ENCODE measurements at regions not wholly inside any gene's neighbourhood (a gene's known extent, or its start where the extent isn't known, plus 50 kb on each side); places are given as distances from the start of the nearest gene placed in this dataset.

DNA sequence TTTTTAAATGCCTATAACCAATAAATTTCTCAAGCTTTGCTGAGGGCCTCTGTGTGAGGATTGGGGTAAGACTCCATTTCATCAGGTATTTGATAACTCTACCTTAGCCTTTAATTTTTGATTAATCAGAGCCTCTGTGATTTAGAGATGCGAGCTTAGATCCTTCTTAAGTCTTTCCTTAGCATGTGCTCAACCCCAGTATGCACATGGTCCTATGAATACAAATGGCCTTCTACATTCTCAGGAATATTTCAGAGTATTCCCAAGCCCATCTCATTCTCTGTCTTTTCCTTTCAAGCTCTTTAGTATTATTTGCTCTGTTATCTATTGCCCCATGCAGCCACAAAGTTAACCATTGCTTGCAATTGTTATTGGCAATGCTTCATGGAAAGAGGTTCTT, 1407.7 kb downstream of the LRFN5 start:
- no peaks in the 10 kb centered on the region for H3K79me2 ChIP-seq (ENCODE audit: insufficient read depth)
- no peaks in the 10 kb centered on the region for H3K9me3 ChIP-seq
- H4K20me1 ChIP-seq (ENCODE audit: insufficient read depth), result no peaks in the 10 kb centered on the region
- no peak overlapping the region for H3K27ac ChIP-seq (ENCODE audit: low read depth in 2 of 2, low read length in 1 of 2)
- no peak overlapping the region for H3K4me3 ChIP-seq (ENCODE audit: low read depth in 2 of 2, low read length in 1 of 2)
- 8% methylated on average over 1 of the region's 1 CpG for WGBS (ENCODE audit: low lambda C conversion rate)
- no peak overlapping the region for H2AFZ ChIP-seq (ENCODE audit: low read depth)
- TF ChIP-seq MXI1 (IDR thresholded peaks at IDR 0.05; ENCODE audit: low read depth, low read length), result no peak
- no peak for TF ChIP-seq YY1 (IDR thresholded peaks at IDR 0.05; ENCODE audit: low read depth)
- TF ChIP-seq TEAD4 (IDR thresholded peaks at IDR 0.05; ENCODE audit: borderline replicate concordance, insufficient read depth), result no peak
- TF ChIP-seq NFIC (IDR thresholded peaks at IDR 0.05; ENCODE audit: borderline replicate concordance), result no peak
- TF ChIP-seq RAD21 (IDR thresholded peaks at IDR 0.05; ENCODE audit: low read length), result no peak
- TF ChIP-seq, protein P1, sequence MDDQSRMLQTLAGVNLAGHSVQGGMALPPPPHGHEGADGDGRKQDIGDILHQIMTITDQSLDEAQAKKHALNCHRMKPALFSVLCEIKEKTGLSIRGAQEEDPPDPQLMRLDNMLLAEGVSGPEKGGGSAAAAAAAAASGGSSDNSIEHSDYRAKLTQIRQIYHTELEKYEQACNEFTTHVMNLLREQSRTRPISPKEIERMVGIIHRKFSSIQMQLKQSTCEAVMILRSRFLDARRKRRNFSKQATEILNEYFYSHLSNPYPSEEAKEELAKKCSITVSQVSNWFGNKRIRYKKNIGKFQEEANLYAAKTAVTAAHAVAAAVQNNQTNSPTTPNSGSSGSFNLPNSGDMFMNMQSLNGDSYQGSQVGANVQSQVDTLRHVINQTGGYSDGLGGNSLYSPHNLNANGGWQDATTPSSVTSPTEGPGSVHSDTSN (IDR thresholded peaks at IDR 0.05), result no peak
- no peak for TF ChIP-seq RFX5 (IDR thresholded peaks at IDR 0.05; ENCODE audit: low read length)
- TF ChIP-seq ELF1 (IDR thresholded peaks at IDR 0.05), result no peak
- no peak for TF ChIP-seq RCOR1 (IDR thresholded peaks at IDR 0.05; ENCODE audit: low read length)
- TF ChIP-seq SMC3 (IDR thresholded peaks at IDR 0.05; ENCODE audit: low read depth, low read length), result no peak
- TF ChIP-seq EZH2phosphoT487 (IDR thresholded peaks at IDR 0.05; ENCODE audit: borderline replicate concordance, low read depth), result no peak
- TF ChIP-seq, protein P2, sequence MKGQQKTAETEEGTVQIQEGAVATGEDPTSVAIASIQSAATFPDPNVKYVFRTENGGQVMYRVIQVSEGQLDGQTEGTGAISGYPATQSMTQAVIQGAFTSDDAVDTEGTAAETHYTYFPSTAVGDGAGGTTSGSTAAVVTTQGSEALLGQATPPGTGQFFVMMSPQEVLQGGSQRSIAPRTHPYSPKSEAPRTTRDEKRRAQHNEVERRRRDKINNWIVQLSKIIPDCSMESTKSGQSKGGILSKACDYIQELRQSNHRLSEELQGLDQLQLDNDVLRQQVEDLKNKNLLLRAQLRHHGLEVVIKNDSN (IDR thresholded peaks at IDR 0.05; ENCODE audit: borderline replicate concordance, low read depth), result no peak
- no peak for TF ChIP-seq TCF12 (IDR thresholded peaks at IDR 0.05)
- TF ChIP-seq MEF2A (IDR thresholded peaks at IDR 0.05; ENCODE audit: borderline replicate concordance, low read depth), result no peak
- TF ChIP-seq, protein P3, sequence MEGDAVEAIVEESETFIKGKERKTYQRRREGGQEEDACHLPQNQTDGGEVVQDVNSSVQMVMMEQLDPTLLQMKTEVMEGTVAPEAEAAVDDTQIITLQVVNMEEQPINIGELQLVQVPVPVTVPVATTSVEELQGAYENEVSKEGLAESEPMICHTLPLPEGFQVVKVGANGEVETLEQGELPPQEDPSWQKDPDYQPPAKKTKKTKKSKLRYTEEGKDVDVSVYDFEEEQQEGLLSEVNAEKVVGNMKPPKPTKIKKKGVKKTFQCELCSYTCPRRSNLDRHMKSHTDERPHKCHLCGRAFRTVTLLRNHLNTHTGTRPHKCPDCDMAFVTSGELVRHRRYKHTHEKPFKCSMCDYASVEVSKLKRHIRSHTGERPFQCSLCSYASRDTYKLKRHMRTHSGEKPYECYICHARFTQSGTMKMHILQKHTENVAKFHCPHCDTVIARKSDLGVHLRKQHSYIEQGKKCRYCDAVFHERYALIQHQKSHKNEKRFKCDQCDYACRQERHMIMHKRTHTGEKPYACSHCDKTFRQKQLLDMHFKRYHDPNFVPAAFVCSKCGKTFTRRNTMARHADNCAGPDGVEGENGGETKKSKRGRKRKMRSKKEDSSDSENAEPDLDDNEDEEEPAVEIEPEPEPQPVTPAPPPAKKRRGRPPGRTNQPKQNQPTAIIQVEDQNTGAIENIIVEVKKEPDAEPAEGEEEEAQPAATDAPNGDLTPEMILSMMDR (IDR thresholded peaks at IDR 0.05), result no peak
- TF ChIP-seq, protein P4, sequence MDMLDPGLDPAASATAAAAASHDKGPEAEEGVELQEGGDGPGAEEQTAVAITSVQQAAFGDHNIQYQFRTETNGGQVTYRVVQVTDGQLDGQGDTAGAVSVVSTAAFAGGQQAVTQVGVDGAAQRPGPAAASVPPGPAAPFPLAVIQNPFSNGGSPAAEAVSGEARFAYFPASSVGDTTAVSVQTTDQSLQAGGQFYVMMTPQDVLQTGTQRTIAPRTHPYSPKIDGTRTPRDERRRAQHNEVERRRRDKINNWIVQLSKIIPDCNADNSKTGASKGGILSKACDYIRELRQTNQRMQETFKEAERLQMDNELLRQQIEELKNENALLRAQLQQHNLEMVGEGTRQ (IDR thresholded peaks at IDR 0.05; ENCODE audit: borderline replicate concordance, low read depth, low read length), result no peak
- no peak for TF ChIP-seq RXRA (IDR thresholded peaks at IDR 0.05; ENCODE audit: borderline replicate concordance, low read depth)
- TF ChIP-seq NRF1 (IDR thresholded peaks at IDR 0.05; ENCODE audit: low read depth, low read length), result no peak
- TF ChIP-seq, protein P5, sequence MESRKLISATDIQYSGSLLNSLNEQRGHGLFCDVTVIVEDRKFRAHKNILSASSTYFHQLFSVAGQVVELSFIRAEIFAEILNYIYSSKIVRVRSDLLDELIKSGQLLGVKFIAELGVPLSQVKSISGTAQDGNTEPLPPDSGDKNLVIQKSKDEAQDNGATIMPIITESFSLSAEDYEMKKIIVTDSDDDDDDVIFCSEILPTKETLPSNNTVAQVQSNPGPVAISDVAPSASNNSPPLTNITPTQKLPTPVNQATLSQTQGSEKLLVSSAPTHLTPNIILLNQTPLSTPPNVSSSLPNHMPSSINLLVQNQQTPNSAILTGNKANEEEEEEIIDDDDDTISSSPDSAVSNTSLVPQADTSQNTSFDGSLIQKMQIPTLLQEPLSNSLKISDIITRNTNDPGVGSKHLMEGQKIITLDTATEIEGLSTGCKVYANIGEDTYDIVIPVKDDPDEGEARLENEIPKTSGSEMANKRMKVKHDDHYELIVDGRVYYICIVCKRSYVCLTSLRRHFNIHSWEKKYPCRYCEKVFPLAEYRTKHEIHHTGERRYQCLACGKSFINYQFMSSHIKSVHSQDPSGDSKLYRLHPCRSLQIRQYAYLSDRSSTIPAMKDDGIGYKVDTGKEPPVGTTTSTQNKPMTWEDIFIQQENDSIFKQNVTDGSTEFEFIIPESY (IDR thresholded peaks at IDR 0.05; ENCODE audit: borderline replicate concordance, low read depth), result no peak
- no peak overlapping the region for H3K4me2 ChIP-seq
- H3K36me3 ChIP-seq (replicated peaks in 1 of 2; ENCODE audit: control insufficient read depth in 1 of 2, insufficient read depth in 2 of 2, low read length in 1 of 2), result no peaks in the 10 kb centered on the region
- no peaks in the 10 kb centered on the region for H3K4me1 ChIP-seq (ENCODE audit: control insufficient read depth in 1 of 2, insufficient read depth in 2 of 2, low read depth in 1 of 2, low read length in 1 of 2)
- ChIA-PET POLR2A (no interaction called here), CTCF (no interaction called here)
- H3K27me3 ChIP-seq (ENCODE audit: insufficient read depth), result no peaks in the 10 kb centered on the region
- H3K9me2 ChIP-seq, result no peaks in the 10 kb centered on the region
- H3K9ac ChIP-seq, result no peak overlapping the region
- no peak for DNase-seq
- H3F3A ChIP-seq (replicated peaks; ENCODE audit: insufficient read depth), result no peaks in the 10 kb centered on the region

Measured in SK-N-SH (cell line).